ACC112 (cell line): ENCODE measurements at regions not wholly inside any gene's neighbourhood (a gene's known extent, or its start where the extent isn't known, plus 50 kb on each side); places are given as distances from the start of the nearest gene placed in this dataset.
"Not testable (repeated sequence)": the region's sequence is repeated elsewhere in the genome, so short reads cannot be mapped to it uniquely, and the experiment has no call there.

Experiments
- H2AFZ ChIP-seq: fragments of 200-600 bp; sonication (generic); one replicate; pipeline ENCODE4 v1.6.0; 2017; ENCODE audit warnings: antibody characterized with exemption, low read length; ENCODE audit not compliant: unreplicated experiment
- H3K27ac ChIP-seq: fragments of 200-600 bp; sonication (generic); 2 replicates; pipeline ENCODE4 v1.5.1; 2014; ENCODE audit warnings: low read depth, mild to moderate bottlenecking, antibody characterized with exemption, low read length, moderate library complexity
- H3K27me3 ChIP-seq: fragments of 200-600 bp; sonication (generic); 2 replicates; pipeline ENCODE4 v1.6.1; 2014; ENCODE audit warnings: mild to moderate bottlenecking, antibody characterized with exemption, low read length, moderate library complexity, mixed read lengths; ENCODE audit not compliant: insufficient read depth
- H3K36me3 ChIP-seq: fragments of 200-600 bp; sonication (generic); 2 replicates; pipeline ENCODE4 v1.6.1; 2016; ENCODE audit warnings: mild to moderate bottlenecking, antibody characterized with exemption, low read length, moderate library complexity, mixed read lengths; ENCODE audit not compliant: insufficient read depth
- H3K4me1 ChIP-seq: fragments of 200-600 bp; sonication (generic); one replicate; pipeline ENCODE4 v1.6.1; 2016; ENCODE audit warnings: low read length, mixed read lengths; ENCODE audit not compliant: insufficient read depth, unreplicated experiment, control insufficient read depth
- H3K4me3 ChIP-seq: fragments of 200-600 bp; sonication (generic); 2 replicates; pipeline ENCODE4 v1.5.1; 2014; ENCODE audit warnings: mild to moderate bottlenecking, low read depth, low read length
- H3K79me2 ChIP-seq: fragments of 200-600 bp; sonication (generic); one replicate; pipeline ENCODE4 v1.6.0; 2016; ENCODE audit warnings: low read length; ENCODE audit not compliant: control insufficient read depth, unreplicated experiment, insufficient read depth

DNA sequence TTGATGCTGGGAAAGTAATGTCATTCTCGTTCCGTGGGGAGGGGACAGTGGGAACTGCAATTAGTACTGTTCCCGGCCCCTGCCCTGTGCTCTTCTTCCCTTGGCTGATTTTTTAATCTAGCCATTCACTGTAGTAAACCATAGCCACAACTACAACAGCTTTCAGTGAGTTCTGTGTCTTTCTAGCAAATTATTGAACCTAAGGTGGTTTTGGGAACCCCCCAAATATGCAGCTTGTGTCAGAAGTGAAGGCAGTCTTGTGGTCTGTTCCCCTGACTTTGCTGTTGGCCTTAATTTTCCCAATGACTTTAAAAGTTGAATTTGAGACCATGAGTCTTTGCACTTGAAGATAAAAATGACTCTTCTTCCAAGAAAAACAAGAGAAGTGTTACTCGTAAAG, 114.3 kb upstream of the ETV6 start:
- Histone ChIP-seq H3K36me3 (no peaks in the 10 kb centered on the region), H3K27me3 (peaks cover 63% of the 10 kb centered on the region), H3K27ac (no peak overlapping the region), H3K4me3 (no peak overlapping the region), H3K4me1 (no peaks in the 10 kb centered on the region), H3K79me2 (no peaks in the 10 kb centered on the region), H2AFZ (no peak overlapping the region)

DNA sequence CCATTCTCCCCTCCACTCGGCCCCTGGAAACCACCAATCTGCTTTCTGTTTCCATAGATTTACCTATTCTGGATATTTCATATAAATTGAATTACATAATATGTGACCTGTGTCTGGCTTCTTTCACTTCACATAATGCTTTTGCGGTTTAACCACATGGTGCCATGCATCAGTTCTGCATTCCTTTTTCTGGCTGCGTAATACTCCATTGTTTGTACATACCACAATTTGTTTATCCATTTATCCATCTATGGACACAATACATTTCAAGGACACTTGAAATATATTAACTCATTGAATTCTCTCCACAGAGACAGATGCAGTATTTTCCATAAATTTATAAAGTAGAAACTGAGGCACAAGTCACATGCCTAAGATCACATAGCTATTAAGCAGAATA, 110.3 kb upstream of the ETV6 start:
- Histone ChIP-seq H3K27me3 (peaks cover 44% of the 10 kb centered on the region), H3K27ac (no peak overlapping the region), H3K79me2 (no peaks in the 10 kb centered on the region)

DNA sequence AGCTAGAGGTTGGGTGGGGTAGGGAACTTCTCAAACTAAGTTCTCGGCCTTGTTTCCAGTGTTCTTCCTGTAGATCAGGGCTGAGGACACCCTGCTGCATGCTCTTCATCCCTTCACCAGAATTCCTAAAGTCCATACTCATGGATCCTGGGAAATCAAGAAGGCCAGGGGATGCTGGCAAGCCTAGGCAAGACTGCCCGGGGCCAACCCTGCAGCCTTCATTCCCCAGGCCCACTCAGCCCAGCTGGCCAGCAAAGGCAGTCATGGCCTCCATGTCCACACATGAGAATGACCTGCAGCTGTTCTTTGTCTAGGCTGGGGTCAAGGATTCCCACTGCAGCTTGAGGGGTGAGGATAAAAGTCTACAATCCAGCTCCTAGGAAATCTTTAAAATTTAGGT, 109.3 kb upstream of the ETV6 start:
- Histone ChIP-seq H3K36me3 (no peaks in the 10 kb centered on the region), H3K27ac (no peak overlapping the region), H2AFZ (no peak overlapping the region), H3K4me1 (peaks cover under 1% of the 10 kb centered on the region), H3K79me2 (no peaks in the 10 kb centered on the region), H3K4me3 (no peak overlapping the region), H3K27me3 (peaks cover 34% of the 10 kb centered on the region)

More for the DNA sequence above, 110.3 kb upstream of the ETV6 start:
- Histone ChIP-seq H3K4me1 (no peaks in the 10 kb centered on the region), H2AFZ (no peak overlapping the region), H3K36me3 (no peaks in the 10 kb centered on the region), H3K4me3 (no peak overlapping the region)

DNA sequence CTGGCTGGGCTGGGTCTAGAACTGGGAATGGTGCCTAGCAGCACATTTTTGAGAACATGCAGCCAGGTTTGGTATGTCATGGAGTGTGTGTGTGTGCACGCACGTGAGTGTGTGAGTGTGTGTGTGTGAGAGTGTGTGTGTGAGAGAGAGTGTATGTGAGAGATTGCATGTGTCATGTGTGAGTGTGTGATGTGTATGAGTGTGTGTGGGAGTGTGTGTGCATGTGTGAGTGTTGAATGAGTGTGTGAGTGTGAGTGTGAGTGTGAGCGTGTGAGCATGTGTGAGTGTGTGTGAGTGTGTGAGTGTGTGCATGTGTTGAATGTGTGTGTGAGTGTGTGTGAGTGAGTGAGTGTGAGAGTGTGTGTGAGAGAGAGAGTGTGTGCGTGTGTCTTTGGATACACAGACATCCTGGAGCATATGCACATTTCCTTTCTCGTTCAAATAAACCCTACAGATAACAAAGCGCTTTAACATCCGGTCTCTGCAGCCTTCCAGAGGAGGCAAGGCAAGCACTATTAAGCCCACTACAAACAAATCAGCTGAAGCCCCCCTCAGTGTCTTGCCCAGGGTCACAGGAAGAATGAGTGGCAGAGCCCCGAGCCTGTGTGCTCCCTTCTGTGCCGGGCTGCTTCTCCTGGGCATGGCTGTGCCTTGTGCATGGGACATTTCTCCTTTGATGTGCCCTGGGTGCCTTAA, 108.7 kb upstream of the ETV6 start:
- H3K4me1 ChIP-seq: peaks cover 7% of the 10 kb centered on the region
- H3K79me2 ChIP-seq: no peaks in the 10 kb centered on the region
- H3K27me3 ChIP-seq: peaks cover 30% of the 10 kb centered on the region
- H3K36me3 ChIP-seq: no peaks in the 10 kb centered on the region
- no peak overlapping the region for H2AFZ ChIP-seq
- no peak overlapping the region for H3K4me3 ChIP-seq
- H3K27ac ChIP-seq: no peak overlapping the region

DNA sequence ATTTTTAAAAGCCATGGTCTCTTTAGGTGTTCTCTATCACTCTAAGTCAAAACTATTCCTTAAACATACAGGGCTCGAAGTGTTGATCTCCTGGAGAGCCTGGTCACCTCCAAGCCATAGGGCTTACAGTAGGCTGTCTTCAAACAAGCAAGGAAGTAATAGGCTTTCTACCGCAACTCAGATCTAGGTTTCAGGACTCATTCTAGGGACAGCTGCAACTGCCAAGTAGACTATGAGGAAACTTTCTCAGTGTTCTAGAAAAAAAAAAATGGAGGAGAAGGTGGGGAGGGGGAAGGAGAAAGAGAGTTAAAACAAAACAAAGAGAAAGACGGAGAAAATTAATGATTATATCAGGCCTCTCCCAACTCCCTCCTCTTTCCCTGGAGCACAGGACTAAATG, 106.9 kb upstream of the ETV6 start:
- Histone ChIP-seq H3K4me1 (peaks cover 9% of the 10 kb centered on the region), H3K4me3 (no peak overlapping the region), H2AFZ (no peak overlapping the region), H3K27ac (no peak overlapping the region), H3K79me2 (no peaks in the 10 kb centered on the region), H3K36me3 (no peaks in the 10 kb centered on the region), H3K27me3 (peaks cover 21% of the 10 kb centered on the region; the same call in 1 of the 2 replicates)

DNA sequence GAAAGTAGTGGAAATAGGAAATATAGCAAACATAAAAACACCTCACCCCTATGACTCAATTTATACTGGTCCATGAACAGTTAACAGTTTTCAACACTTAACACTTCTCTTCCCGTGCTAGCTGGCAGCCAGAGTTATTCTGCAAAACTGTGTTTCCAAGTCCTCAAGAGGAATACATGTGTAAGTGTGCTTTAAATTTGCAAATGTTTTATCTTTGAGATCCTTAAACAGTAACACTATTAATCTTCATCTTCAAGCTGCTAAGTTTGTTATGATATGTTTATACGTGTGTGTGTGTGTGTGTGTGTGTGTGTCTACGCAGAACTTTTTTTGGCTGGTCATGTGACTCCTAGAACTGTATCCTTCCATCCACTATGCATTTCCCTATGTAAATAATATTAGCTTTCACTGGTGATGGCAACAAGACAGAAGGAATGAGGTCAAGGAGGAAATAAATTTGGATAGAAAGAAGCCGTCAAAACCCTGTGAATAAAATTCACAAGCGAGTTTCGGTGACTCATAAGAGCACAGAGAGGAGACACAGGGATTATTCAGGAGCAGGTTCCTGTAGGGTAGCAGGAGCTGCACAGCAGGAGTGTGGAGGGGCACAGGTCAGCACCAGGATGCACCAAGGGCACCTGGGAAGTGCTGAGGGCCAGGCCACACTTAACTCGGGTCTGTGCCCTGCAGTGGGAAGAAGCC, 105.9 kb upstream of the ETV6 start:
- Histone ChIP-seq H3K4me1 (peaks cover 9% of the 10 kb centered on the region), H3K27me3 (peaks cover 13% of the 10 kb centered on the region; the same call in 1 of the 2 replicates), H3K79me2 (no peaks in the 10 kb centered on the region), H2AFZ (no peak overlapping the region), H3K36me3 (no peaks in the 10 kb centered on the region), H3K4me3 (no peak overlapping the region), H3K27ac (no peak overlapping the region)

DNA sequence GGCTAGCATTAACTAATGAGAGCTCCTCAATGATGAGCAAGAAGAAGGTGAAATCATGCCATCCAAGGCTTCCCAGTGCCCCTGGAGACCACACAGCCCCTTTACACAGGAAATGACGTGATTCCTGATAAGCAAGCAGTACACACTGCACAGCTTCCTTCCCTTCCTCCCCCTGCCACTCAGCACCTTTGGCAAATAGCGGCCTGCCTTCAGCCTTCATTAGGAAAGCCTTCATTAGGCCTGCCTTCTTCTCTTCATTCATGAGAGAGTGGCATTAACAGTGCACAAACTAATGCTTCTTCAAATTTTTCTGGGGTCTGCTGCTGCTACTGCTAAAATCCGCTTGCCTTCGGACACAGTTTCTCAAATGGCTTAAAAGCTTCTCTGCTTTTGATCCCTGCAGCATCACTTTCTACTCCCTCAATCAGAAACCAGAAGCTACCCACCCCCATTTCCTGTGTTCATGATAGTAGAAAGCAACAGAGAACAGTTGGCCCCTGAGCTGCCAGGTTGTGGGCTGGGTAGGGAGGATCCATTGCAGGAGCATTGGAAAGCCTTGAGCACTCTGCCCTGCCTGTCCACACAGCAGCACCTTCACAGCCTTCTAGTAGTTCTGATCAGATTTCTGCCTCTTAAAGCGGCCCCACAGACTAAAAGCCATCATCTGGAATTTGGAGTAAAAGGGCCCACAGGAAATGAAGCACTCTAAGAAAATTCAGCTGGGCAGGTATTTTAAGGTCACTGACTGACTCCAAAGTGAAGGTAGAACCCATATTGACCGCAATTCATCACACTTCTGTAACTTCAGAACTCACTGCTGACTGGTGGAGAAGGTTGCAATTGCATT, 103.8 kb upstream of the ETV6 start:
- peaks cover 9% of the 10 kb centered on the region for H3K4me1 ChIP-seq
- H3K27me3 ChIP-seq: peaks cover 15% of the 10 kb centered on the region
- H2AFZ ChIP-seq: no peak overlapping the region
- H3K36me3 ChIP-seq: no peaks in the 10 kb centered on the region
- no peak overlapping the region for H3K27ac ChIP-seq
- H3K79me2 ChIP-seq: no peaks in the 10 kb centered on the region
- no peak overlapping the region for H3K4me3 ChIP-seq

DNA sequence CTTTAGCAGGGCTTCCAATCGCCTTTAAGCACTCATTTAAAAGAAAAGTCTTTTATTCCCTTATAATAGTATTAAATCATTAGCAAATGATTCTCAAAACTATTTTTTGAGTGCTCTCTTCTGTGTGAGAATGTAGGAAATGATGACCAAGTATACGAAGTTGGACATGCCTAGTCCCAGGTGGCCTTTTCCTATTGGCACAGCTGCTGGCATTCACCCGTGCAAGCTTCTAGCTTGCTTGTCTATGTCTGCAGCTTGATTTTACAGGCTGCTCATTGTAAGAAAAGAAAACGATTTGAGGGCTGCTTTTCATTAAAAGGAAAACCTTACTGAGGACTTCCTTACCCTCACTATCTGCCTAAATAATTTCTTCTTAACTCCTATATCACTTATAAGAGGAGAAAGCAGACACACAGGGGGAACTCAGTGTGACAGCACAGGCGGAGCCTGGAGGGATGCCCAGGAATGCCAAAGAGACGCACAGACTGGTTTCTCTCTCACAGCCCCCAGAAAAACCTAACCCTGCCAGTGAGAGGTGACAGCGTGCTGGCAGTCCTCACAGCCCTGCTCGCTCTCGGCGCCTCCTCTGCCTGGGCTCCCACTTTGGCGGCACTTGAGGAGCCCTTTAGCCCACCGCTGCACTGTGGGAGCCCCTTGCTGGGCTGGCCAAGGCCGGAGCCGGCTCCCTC, 102.7 kb upstream of the ETV6 start:
- H3K27me3 ChIP-seq: peaks cover 17% of the 10 kb centered on the region
- not testable (repeated sequence) for H3K4me3 ChIP-seq, H2AFZ ChIP-seq, H3K79me2 ChIP-seq, H3K36me3 ChIP-seq, H3K27ac ChIP-seq, H3K4me1 ChIP-seq

DNA sequence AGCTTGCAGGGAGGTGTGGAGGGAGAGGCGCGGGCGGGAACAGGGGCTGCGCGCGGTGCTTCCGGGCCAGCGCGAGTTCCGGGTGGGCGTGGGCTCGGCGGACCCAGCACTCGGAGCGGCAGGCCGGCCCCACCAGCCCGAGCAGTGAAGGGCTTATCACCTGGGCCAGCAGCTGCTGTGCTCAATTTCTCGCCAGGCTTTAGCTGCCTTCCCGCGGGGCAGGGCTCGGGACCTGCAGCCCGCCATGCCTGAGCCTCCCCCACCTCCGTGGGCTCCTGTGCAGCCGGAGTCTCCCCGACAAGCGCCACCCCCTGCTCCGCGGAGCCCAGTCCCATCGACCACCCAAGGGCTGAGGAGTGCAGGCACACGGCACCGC, 102.2 kb upstream of the ETV6 start:
- not testable (repeated sequence) for H3K36me3 ChIP-seq, H3K4me1 ChIP-seq, H3K27ac ChIP-seq, H2AFZ ChIP-seq, H3K79me2 ChIP-seq, H3K4me3 ChIP-seq
- H3K27me3 ChIP-seq: peaks cover 22% of the 10 kb centered on the region

DNA sequence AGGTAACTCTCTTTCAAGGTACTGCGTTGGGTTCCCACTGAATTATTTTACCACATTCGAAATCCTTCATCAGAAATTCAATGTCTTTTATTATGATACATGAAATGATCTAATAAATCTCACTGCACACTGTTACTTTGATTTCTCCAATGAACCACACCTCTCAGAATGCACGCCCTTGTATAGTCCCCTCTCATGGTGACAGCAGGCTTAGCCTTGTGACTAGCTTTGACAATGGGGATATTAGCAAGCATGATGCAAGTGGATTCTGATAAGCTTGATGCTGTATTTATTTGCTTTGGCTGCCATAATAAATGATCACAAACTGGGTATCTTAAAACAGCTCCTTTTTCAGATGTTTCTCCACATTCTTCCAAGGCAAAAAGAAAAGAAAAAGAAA, 100.4 kb upstream of the ETV6 start:
- no peak overlapping the region for H2AFZ ChIP-seq

More for the DNA sequence above, 100.4 kb upstream of the ETV6 start:
- H3K4me3 ChIP-seq: no peak overlapping the region
- peaks cover 30% of the 10 kb centered on the region for H3K27me3 ChIP-seq
- no peaks in the 10 kb centered on the region for H3K79me2 ChIP-seq
- H3K27ac ChIP-seq: no peak overlapping the region
- H3K4me1 ChIP-seq: peaks cover 9% of the 10 kb centered on the region
- no peaks in the 10 kb centered on the region for H3K36me3 ChIP-seq
